ENCODE measurements at regions not wholly inside any gene's neighbourhood (a gene's known extent, or its start where the extent isn't known, plus 50 kb on each side); places are given as distances from the start of the nearest gene placed in this dataset.
"Not testable (repeated sequence)": the region's sequence is repeated elsewhere in the genome, so short reads cannot be mapped to it uniquely, and the experiment has no call there.

- FAIRE-seq = no peak
- no peak for DNase-seq (ENCODE audit: low spot score)
Measured at GRCh38 chr13:99792079-99792921, 179.3 kb downstream of the ZIC5 start.

DNA sequence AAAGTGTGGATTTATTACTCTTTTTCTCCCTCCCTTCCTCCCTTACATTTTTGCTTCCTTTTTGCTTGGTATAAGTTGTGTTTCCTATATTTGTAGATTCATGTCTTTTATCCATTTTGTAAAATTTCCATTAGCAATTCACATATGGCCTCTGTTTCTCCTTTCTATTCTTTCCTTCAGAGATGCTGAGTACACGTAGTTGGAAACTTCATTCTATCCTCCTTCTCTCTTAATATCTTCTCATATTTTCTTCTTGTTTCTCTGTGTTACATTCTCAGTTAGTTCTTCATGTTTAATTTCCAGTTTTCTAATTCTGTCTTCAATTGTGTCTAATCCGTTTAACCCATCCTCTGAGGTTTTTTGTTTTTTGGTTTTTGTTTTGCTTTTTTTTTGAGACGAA is 188.9 kb downstream of the ZIC5 start:
- DNase-seq (ENCODE audit: low spot score) (no peak), FAIRE-seq (no peak)

GRCh38 chr13:99778500-99778899 is 193.1 kb downstream of the ZIC5 start:
- no peak for FAIRE-seq
- DNase-seq (ENCODE audit: low spot score) = no peak

GRCh38 chr13:99777873-99778272 is 193.7 kb downstream of the ZIC5 start:
- FAIRE-seq (no peak), DNase-seq (ENCODE audit: low spot score) (no peak)

DNA sequence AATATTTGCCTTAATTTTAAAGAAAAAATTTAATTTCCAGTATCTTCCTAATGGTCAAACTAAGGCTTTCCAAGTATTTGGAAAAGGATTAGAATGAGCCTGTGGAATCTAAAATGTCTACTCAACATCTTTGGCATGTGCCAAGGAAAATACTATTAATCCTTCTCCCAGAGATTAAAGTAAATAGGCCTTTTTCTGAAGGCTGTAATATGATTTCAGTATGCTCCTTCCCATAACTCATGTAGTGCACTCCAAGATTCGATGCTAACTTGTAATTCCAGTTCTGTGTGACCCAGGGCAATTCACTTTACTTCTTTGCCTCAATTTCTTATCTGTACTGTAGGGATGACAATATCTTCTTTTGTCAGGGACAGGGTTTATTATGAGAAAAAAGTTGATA is 196.9 kb downstream of the ZIC5 start:
- FAIRE-seq (no peak), DNase-seq (ENCODE audit: low spot score) (no peak)

- DNase-seq (ENCODE audit: low spot score) = no peak
- no peak for FAIRE-seq
Measured at GRCh38 chr13:99768986-99769385, 202.6 kb downstream of the ZIC5 start.

- DNase-seq (ENCODE audit: low spot score) (no peak), FAIRE-seq (no peak)
Measured at GRCh38 chr13:99766641-99767045, 204.9 kb downstream of the ZIC5 start.

DNA sequence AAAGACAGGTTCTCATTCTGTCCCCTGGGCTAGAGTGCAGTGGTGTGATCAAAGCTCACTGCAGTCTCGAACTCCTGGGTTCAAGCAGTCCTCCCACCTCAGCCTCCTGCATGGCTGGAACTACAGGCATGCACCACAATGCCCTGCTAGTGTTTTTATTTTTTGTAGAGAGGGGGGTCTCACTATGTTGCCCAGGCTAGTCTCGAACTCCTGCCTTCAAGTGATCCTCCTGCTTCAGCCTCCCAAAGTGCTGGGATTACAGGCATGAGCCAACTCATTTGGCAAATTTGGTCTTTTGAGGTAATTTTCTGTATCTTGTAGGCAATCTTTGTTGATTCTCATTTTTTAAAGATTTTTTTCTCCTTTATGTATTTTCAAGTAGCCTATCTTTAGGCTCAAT is 205.7 kb downstream of the ZIC5 start:
- FAIRE-seq (no peak), DNase-seq (ENCODE audit: low spot score) (no peak)

- no peak for DNase-seq (ENCODE audit: low spot score)
- no peak for FAIRE-seq
Measured at GRCh38 chr13:99760456-99760855, 211.1 kb downstream of the ZIC5 start.

- FAIRE-seq (no peak), DNase-seq (ENCODE audit: low spot score) (no peak)
Measured at GRCh38 chr13:99759163-99759552, 212.4 kb downstream of the ZIC5 start.

- DNase-seq (ENCODE audit: low spot score) = no peak
- FAIRE-seq = no peak
Measured at GRCh38 chr13:99758460-99759162, 213.0 kb downstream of the ZIC5 start.

DNA sequence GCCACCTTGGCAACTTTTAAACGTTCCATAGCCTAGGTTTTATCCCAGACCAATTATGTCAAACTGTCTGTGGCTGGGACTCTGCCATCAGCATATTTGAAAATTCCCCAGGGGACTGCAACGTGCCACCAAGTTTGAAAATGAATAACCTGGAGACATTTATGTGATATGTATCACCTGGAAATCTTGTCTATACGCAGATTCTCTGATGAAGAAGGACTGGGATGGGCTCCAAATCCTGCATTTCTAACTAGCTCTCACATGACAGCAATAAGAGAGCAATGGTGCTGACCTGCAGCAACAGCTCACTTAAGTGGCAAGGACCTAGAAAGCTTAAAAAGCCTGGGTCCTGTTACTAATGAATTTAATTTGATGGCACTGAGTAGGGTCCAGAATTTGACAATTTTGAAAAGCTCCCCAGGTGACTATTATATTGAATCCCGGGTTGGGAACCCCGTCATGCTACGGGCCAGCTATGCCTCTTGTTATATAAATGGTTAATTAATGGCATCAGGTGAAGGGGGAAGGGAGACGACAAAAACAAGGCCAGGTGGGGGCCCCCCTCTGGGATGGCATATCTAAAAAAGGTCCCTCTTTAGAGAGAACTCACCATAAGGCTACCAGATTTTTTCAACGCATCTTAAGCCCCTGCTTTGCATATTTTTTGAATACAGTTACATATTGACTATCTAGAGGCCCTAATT is 213.7 kb downstream of the ZIC5 start:
- DNase-seq (ENCODE audit: low spot score) (no peak), FAIRE-seq (no peak)

DNA sequence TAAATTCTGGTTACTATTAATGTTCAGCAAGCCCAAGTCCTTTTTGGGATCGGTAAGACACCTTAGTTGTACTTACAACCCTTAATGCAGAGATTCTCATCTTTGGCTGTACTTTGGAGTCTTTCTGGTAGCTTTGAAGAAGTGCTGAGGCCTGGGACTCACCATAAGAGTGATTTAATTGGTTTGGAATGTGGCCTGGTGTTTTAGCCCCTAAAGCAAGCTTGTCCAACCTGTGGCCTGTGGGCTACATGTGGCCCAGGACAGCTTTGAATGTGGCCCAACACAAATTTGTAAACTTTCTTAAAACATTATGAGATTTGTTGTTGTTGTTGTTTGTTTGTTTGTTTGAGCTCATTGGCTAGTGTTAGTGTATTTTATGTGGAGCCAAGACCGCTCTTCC is 215.3 kb downstream of the ZIC5 start:
- FAIRE-seq (no peak), DNase-seq (ENCODE audit: low spot score) (no peak)

GRCh38 chr13:99754750-99755149 is 216.8 kb downstream of the ZIC5 start:
- not testable (repeated sequence) for FAIRE-seq; DNase-seq (ENCODE audit: low spot score)

DNA sequence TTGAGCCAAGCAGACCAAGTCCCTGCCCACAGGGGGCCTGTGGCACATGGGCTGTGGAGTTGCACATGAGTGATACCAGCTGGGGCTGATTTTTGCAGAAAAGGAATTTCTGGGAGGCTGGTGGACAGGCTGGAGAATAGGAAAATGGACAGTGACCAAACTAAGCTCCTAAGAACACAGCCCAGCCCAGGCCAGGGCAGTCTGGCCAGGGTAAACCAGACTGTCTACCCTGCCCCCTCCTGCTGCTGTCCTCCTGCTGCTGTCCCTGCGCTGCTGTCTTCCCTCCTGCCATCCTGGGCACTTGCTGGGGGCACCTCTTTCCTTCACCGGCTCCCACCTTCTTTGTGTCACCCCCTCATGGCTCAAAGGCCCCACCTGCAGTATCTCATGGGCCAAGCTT is 219.2 kb downstream of the ZIC5 start:
- DNase-seq (ENCODE audit: low spot score) (no peak), FAIRE-seq (no peak)

- DNase-seq (ENCODE audit: low spot score) = no peak
- no peak for FAIRE-seq
Measured at GRCh38 chr13:99751517-99752199, 219.9 kb downstream of the ZIC5 start.

- DNase-seq (ENCODE audit: low spot score) (no peak), FAIRE-seq (no peak)
Measured at GRCh38 chr13:99750951-99751350, 220.6 kb downstream of the ZIC5 start.

- DNase-seq (ENCODE audit: low spot score) (no peak), FAIRE-seq (no peak)
Measured at GRCh38 chr13:99749271-99750019, 222.1 kb downstream of the ZIC5 start.

GRCh38 chr13:99747403-99747710 is 224.2 kb downstream of the ZIC5 start:
- FAIRE-seq = no peak
- DNase-seq (ENCODE audit: low spot score) = no peak

DNA sequence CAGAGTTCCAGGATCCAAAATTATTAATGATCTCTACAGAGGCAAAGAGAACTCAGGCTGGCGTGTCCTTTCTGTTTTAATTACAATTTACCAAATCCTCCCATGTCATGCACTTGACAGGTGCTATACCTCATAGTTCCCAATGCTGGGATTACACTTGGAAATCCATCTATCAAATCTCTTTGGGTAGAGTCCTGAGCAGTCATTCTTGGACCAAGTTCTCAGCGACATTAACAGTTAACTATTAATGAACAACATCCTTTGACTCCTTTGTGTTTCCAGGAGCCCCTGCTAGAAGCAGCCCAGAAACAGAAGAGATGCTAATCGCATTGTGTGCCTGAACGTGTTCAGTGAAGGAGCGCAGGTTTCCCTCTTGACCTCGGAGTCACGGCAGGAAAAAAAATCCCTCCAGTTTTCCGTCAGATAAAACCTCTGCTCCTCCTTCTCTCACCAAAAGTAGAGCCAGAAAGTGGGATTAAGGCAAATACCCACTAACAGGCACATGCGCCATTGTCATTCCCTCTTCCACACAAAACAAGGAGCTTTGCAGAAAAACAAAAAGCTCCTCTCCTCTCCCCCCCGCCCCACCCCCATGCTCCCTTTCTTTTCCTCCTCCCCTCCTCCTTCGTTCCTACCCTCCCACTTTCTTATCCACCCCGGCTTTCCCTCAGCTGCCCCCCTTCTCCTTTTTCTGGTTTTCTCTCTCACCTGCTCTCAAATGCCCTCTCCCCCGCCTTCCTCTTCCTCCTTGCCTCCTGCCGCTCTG is 224.7 kb downstream of the ZIC5 start:
- no peak for FAIRE-seq
- DNase-seq (ENCODE audit: low spot score) = no peak
